ENCODE measurements at regions not wholly inside any gene's neighbourhood (a gene's known extent, or its start where the extent isn't known, plus 50 kb on each side); places are given as distances from the start of the nearest gene placed in this dataset.
A peak's percentile ranks its signal among the peaks of the same experiment; 100 is the strongest.

DNA sequence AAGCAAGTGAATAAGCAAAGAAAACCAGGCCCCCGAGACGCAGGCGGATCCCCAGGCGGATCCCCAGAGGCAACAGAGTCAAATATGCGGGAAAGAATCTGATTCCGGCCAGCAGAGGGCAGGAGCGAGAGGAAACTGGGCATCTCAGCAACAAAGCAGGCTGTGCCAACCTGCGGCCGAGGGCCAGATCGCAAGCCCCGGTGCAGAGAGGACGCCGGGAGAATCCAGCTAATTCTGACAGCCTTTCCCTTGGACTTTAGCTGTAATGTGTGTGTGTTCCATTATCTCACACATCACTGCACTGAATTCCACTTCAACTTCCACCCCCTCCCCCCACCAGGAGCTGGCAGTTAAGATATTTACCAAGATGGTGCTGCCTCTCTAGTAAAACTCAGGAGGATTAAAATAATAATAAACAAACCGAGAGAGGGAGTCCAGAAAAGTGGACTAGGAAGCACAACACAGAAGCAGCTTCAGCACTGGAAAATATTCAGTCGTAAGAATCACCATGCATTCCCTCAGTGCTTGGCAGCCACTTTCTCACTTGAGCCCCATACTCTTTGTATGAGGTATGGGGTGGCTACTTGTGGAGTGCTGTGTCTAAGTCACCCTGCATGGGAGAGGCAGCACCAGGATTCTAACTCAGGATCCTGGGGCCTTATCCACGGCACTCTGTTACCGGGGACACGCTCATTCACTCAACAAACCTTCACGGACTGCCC lies 66.2 kb upstream of the SNX9 start:
- DNase-seq, result peak; percentile 61

- DNase-seq, result no peak
Observed at GRCh38 chr6:157757430-157758403, 65.3 kb upstream of the SNX9 start.

- no peak for DNase-seq
Observed at GRCh38 chr6:157758516-157759023, 64.5 kb upstream of the SNX9 start.

GRCh38 chr6:157759028-157759427 lies 64.0 kb upstream of the SNX9 start:
- DNase-seq, result no peak

DNA sequence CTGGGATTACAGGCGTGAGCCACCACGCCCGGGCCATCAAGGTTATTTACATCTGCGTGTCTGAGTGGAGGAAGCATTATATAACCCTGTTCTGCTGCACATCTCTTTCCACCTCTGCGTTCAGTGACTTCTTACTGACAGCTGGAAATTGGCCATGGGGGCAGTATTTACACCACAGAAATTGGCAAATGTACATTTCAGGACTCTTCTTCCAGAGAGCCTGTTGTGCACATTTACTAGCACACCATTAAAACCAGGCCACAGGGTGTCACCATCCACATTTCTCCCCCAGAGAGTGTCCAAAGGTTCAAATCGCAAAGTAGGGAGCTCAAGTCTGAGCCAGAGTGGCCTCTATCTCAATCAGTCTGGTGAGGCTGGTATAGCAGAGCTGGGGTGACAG lies 62.9 kb upstream of the SNX9 start:
- no peak for DNase-seq

- DNase-seq, result no peak
Observed at GRCh38 chr6:157760589-157761330, 62.3 kb upstream of the SNX9 start.

GRCh38 chr6:157761331-157761921 lies 61.6 kb upstream of the SNX9 start:
- DNase-seq, result no peak

DNA sequence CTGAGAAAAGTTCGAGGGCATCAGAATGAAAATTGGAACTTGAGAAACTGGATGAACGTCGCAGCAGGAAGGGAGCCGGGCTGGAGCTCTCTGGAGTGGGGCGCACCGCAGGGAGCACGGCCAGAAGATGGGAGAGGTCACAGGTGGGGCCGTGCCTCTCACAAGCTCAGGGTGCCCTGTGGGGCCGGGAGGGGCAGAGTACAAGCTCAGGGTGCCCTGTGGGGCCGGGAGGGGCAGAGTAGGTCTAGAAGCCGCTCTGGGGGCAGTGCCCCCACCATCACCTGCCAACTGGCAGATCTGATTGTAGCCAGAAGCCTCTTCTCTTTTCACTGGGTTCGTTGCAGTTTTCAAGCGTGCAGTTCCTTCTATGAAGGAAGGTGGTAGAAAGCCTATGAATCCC lies 61.1 kb upstream of the SNX9 start:
- no peak for DNase-seq

DNA sequence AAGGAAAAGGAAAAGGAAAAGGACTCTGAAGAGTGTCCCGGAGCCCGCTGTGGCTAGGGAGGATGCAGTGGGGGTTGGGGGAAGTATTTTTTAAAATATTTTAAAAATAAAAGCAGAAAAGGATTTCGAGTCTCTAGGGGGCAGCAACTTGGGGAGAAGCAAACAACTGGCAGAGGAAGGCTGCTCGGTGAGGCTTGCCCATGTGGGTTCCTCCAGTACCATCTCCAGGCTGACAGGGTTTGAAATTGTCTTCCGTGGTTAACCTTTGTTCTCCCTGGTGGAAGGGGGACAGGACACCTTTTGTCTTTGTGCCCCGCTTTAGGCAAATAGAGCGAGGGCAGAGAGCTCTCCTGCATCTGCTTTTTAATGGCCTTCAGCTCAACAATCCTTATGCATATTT lies 60.4 kb upstream of the SNX9 start:
- DNase-seq, result no peak

DNA sequence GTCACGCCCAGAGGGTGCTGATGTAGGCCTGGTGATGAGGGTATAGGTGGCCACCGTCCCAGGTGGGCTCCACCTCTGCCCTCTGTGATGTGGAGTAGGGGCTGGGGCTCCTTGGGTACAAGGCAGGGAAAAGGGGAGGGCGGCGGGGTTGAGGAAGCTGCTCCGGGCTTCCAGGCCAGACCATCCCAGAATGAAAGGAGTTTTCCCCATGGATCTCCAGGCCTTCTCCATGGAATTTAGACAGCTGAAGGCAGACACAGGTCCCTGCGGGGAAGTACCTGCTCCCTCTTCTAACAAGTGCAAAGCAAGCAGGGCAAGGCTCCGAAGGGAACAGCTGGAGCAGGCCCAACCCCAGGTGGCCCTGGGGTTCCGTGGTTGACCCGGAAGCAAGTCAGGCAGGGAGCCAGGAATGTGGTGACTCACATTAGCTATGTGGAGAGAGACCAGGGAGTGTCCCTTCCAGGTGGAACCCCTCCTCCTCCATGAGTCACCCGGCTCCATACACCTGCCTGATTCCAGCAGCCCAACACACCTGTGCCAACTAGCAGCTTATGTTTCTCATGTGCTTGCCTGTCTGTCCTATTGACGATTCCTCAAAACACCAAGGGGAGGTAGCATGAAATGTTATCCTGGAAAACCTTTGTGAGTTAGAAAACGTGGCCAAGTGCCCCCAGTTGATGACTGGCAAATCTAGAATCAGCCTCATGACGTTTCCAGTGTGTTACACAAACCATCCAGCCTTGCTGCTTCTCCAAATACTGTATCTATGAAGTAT lies 59.7 kb upstream of the SNX9 start:
- DNase-seq, result peak; percentile 53

- no peak for DNase-seq
Observed at GRCh38 chr6:157763904-157764177, 59.2 kb upstream of the SNX9 start.

GRCh38 chr6:157764178-157765068 lies 58.6 kb upstream of the SNX9 start:
- DNase-seq, result peak; percentile 54

GRCh38 chr6:157766901-157767774 lies 55.9 kb upstream of the SNX9 start:
- no peak for DNase-seq

- DNase-seq, result no peak
Observed at GRCh38 chr6:157767775-157768156, 55.3 kb upstream of the SNX9 start.

DNA sequence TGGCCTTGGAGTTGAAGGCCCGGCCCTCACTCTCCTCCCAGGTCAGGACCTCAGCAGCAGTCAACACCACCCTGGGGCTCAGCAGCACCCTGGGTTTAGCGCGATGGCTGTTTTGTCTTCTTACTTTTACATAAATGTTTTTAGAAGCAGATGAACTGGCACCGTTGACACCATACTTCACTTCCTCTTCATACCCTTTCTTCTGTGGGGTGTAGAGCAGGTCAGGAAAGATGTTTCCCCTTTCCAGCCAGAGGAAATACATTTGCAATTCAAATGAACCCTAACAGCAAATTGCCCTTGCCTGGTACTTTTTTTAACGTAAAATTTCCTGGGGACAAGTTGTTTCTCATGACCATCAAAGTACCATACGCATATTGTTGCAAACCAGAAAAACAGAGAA lies 54.7 kb upstream of the SNX9 start:
- DNase-seq, result no peak

DNA sequence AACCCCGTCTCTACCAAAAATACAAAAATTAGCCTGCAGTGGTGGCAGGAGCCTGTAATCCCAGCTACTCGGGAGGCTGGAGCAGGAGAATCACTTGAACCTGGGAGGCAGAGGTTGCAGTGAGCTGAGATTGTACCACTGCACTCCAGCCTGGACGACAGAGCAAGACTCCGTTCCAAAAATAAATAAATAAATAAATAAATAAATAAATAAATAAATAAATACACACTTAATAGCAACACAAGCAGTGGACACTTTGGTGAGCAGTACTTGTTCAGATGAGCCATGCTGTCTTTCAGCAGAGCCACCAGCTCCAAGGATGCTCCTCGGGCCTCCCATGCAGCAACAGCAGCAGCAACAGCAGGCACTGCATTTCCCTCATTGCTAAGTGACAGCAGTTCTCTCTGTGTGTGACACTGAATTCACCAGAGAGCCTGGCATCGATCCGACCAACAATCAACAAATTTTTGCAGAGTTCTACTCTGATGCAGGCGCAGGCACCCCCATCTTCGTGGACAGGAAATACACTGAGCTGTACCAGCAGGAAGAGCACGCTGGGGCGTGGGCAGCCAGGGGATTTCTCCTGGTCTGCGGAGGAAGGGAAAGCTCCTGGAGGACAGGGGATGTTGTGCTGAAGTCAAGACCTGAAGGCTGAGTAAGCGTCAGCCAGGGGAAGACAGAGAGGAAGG lies 54.0 kb upstream of the SNX9 start:
- DNase-seq, result no peak

DNA sequence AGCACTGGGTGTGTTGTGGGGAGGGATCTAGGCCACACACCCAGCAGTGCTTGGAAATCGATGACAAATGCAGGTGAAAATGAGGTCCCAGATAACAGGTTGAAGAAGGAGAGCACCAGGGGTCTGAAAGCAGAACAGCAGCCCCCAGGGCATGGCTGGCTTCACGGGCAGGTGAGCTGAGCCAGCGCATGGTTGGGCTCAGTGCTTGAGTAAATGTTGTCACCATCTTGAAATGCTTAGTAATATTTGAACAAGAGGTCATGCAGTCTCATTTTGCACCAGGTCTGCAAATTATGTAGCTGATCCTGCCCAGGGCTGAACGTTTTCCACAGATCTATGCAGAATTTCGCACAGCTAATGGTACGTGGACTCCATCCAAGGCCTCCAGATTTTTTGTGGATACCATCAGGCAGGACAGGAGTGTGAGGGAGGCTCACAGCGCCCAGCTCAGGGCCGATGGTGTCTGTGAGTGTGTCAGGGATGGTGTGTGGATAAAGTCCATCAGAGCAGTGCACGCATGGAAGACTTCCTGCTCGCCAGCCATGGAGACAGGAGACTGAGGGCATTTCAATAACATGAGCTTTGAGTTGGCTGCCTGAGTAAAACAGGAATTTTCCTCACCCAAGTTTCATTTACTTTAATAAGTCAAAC lies 53.1 kb upstream of the SNX9 start:
- no peak for DNase-seq

GRCh38 chr6:157770946-157771345 lies 52.1 kb upstream of the SNX9 start:
- DNase-seq, result no peak

- no peak for DNase-seq
Observed at GRCh38 chr6:157772820-157773219, 50.2 kb upstream of the SNX9 start.
